ENCODE measurements at regions not wholly inside any gene's neighbourhood (a gene's known extent, or its start where the extent isn't known, plus 50 kb on each side); places are given as distances from the start of the nearest gene placed in this dataset.

GRCh38 chr6:43954311-43955131 lies 172.7 kb downstream of the MRPL14 start (continued):
- TF ChIP-seq HNF1A (IDR thresholded peaks at IDR 0.05; ENCODE audit: low read depth) = peak; percentile 25; the same call in 1 of the 2 replicates
- TF ChIP-seq HNF1A (CRISPR knock-in tag; IDR thresholded peaks at IDR 0.05; ENCODE audit: borderline replicate concordance) = peak; percentile 54; the same call in 1 of the 2 replicates
- peak; percentile 69; the same call in 1 of the 2 replicates for TF ChIP-seq MLX (CRISPR knock-in tag; IDR thresholded peaks at IDR 0.05)
- TF ChIP-seq MED8 (CRISPR knock-in tag; IDR thresholded peaks at IDR 0.05; ENCODE audit: insufficient replicate concordance) = no peak
- no peak for TF ChIP-seq ZNF672 (CRISPR knock-in tag; IDR thresholded peaks at IDR 0.05)
- no peak for TF ChIP-seq RERE (CRISPR knock-in tag; IDR thresholded peaks at IDR 0.05; ENCODE audit: low read depth)
- TF ChIP-seq POLR2AphosphoS5 (IDR thresholded peaks at IDR 0.05; ENCODE audit: low read depth, low read length) = peak; percentile 52
- no peak; the same call in 1 of the 2 replicates for TF ChIP-seq ZNF350 (CRISPR knock-in tag; IDR thresholded peaks at IDR 0.05; ENCODE audit: borderline replicate concordance, low read depth)
- TF ChIP-seq ESRRA (CRISPR knock-in tag; IDR thresholded peaks at IDR 0.05; ENCODE audit: low read depth) = peak; percentile 90
- TF ChIP-seq PHF20 (CRISPR knock-in tag; IDR thresholded peaks at IDR 0.05) = peak; percentile 54; the same call in 1 of the 2 replicates
- 0 out of 2 replicates have a peak, but pooled peaks have one; percentile 11 for TF ChIP-seq MYNN (CRISPR knock-in tag; IDR thresholded peaks at IDR 0.05; ENCODE audit: low read depth)
- no peak for TF ChIP-seq ZFP62 (CRISPR knock-in tag; IDR thresholded peaks at IDR 0.05)
- TF ChIP-seq MTA1 (CRISPR knock-in tag; IDR thresholded peaks at IDR 0.05; ENCODE audit: borderline replicate concordance) = peak; percentile 97
- TF ChIP-seq MXD4 (CRISPR knock-in tag; IDR thresholded peaks at IDR 0.05) = peak; percentile 58
- peak; percentile 54 for TF ChIP-seq HOMEZ (CRISPR knock-in tag; IDR thresholded peaks at IDR 0.05; ENCODE audit: low read depth)
- no peak for TF ChIP-seq MAF1 (CRISPR knock-in tag; IDR thresholded peaks at IDR 0.05; ENCODE audit: borderline replicate concordance)
